ENCODE measurements at regions not wholly inside any gene's neighbourhood (a gene's known extent, or its start where the extent isn't known, plus 50 kb on each side); places are given as distances from the start of the nearest gene placed in this dataset.
"Not testable (repeated sequence)": the region's sequence is repeated elsewhere in the genome, so short reads cannot be mapped to it uniquely, and the experiment has no call there.

DNA sequence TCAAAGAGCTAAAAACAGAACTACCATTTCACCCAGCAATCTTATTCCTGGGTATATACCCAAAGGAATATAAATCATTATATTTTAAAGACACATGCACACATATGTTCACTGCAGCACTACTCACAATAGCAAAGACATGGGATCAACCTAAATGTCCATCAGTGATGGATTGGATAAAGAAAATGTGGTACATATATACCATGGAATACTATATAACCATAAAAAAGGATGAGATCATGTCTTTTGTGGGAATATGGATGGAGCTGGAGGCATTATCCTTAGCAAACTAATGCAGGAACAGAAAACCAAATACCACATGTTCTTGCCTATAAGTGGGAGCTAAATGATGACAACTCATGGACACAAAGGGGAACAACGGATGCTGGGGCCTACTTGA lies 205.1 kb downstream of the EBLN2 start:
- not testable (repeated sequence) for TF ChIP-seq POLR2A (IDR thresholded peaks at IDR 0.05)
- TF ChIP-seq, protein P1, sequence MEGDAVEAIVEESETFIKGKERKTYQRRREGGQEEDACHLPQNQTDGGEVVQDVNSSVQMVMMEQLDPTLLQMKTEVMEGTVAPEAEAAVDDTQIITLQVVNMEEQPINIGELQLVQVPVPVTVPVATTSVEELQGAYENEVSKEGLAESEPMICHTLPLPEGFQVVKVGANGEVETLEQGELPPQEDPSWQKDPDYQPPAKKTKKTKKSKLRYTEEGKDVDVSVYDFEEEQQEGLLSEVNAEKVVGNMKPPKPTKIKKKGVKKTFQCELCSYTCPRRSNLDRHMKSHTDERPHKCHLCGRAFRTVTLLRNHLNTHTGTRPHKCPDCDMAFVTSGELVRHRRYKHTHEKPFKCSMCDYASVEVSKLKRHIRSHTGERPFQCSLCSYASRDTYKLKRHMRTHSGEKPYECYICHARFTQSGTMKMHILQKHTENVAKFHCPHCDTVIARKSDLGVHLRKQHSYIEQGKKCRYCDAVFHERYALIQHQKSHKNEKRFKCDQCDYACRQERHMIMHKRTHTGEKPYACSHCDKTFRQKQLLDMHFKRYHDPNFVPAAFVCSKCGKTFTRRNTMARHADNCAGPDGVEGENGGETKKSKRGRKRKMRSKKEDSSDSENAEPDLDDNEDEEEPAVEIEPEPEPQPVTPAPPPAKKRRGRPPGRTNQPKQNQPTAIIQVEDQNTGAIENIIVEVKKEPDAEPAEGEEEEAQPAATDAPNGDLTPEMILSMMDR (IDR thresholded peaks at IDR 0.05), result not testable (repeated sequence)
